Astrocyte of the hippocampus (primary cell): ENCODE measurements at regions not wholly inside any gene's neighbourhood (a gene's known extent, or its start where the extent isn't known, plus 50 kb on each side); places are given as distances from the start of the nearest gene placed in this dataset.

Source experiments
- DNase-seq: peaks from one replicate; pipeline ENCODE4 v3.0.0; 2011; ENCODE audit warnings: low read depth, low spot score

GRCh38 chr5:133829786-133830185 lies 138.6 kb downstream of the C5orf15 start:
- DNase-seq = no peak

- no peak for DNase-seq
Observed at GRCh38 chr5:133828722-133829121, 139.7 kb downstream of the C5orf15 start.

- no peak for DNase-seq
Observed at GRCh38 chr5:133827830-133828229, 140.6 kb downstream of the C5orf15 start.

- no peak for DNase-seq
Observed at GRCh38 chr5:133827011-133827410, 141.4 kb downstream of the C5orf15 start.

GRCh38 chr5:133825631-133826289 lies 142.7 kb downstream of the C5orf15 start:
- DNase-seq = no peak

GRCh38 chr5:133824661-133825254 lies 143.7 kb downstream of the C5orf15 start:
- DNase-seq = no peak

GRCh38 chr5:133821889-133822288 lies 146.5 kb downstream of the C5orf15 start:
- DNase-seq = no peak

GRCh38 chr5:133821311-133821741 lies 147.1 kb downstream of the C5orf15 start:
- DNase-seq = no peak

- no peak for DNase-seq
Observed at GRCh38 chr5:133820507-133820906, 147.9 kb downstream of the C5orf15 start.

GRCh38 chr5:133819977-133820471 lies 148.4 kb downstream of the C5orf15 start:
- no peak for DNase-seq

GRCh38 chr5:133818869-133819600 lies 149.4 kb downstream of the C5orf15 start:
- no peak for DNase-seq

GRCh38 chr5:133818031-133818431 lies 150.4 kb downstream of the C5orf15 start:
- DNase-seq = peak; percentile 67

- no peak for DNase-seq
Observed at GRCh38 chr5:133817456-133817855, 151.0 kb downstream of the C5orf15 start.

GRCh38 chr5:133816791-133817190 lies 151.6 kb downstream of the C5orf15 start:
- no peak for DNase-seq

- DNase-seq = no peak
Observed at GRCh38 chr5:133814152-133814551, 154.3 kb downstream of the C5orf15 start.

- no peak for DNase-seq
Observed at GRCh38 chr5:133811168-133811567, 157.3 kb downstream of the C5orf15 start.

GRCh38 chr5:133809801-133810200 lies 158.6 kb downstream of the C5orf15 start:
- no peak for DNase-seq

- DNase-seq = no peak
Observed at GRCh38 chr5:133807348-133807747, 161.1 kb downstream of the C5orf15 start.

- no peak for DNase-seq
Observed at GRCh38 chr5:133806847-133807246, 161.6 kb downstream of the C5orf15 start.

GRCh38 chr5:133801955-133802751 lies 166.3 kb downstream of the C5orf15 start:
- DNase-seq = peak; percentile 54

GRCh38 chr5:133801431-133801830 lies 167.0 kb downstream of the C5orf15 start:
- DNase-seq = no peak
